GM18909 (cell line): ENCODE measurements at regions not wholly inside any gene's neighbourhood (a gene's known extent, or its start where the extent isn't known, plus 50 kb on each side); places are given as distances from the start of the nearest gene placed in this dataset.
"Not testable (repeated sequence)": the region's sequence is repeated elsewhere in the genome, so short reads cannot be mapped to it uniquely, and the experiment has no call there.

Experiments
- ATAC-seq: cut with Tn5 transposase; IDR thresholded peaks from one replicate; pipeline ENCODE4 v1.9.1; 2021; ENCODE audit warnings: mild to moderate bottlenecking; ENCODE audit not compliant: unreplicated experiment, poor library complexity

GRCh38 chr4:12963291-12963690 lies 520.8 kb downstream of the RAB28 start:
- no peak for ATAC-seq

- no peak for ATAC-seq
Observed at GRCh38 chr4:12961713-12962112, 522.4 kb downstream of the RAB28 start.

GRCh38 chr4:12958436-12958835 lies 525.7 kb downstream of the RAB28 start:
- no peak for ATAC-seq

GRCh38 chr4:12957108-12957507 lies 527.0 kb downstream of the RAB28 start:
- no peak for ATAC-seq

- no peak for ATAC-seq
Observed at GRCh38 chr4:12956026-12956425, 528.1 kb downstream of the RAB28 start.

- no peak for ATAC-seq
Observed at GRCh38 chr4:12949719-12950490, 534.2 kb downstream of the RAB28 start.

GRCh38 chr4:12943069-12943468 lies 541.1 kb downstream of the RAB28 start:
- ATAC-seq, result no peak

GRCh38 chr4:12933760-12934221 lies 550.3 kb downstream of the RAB28 start:
- no peak for ATAC-seq

- no peak for ATAC-seq
Observed at GRCh38 chr4:12932203-12932788, 551.8 kb downstream of the RAB28 start.

GRCh38 chr4:12929784-12930183 lies 554.4 kb downstream of the RAB28 start:
- no peak for ATAC-seq

- no peak for ATAC-seq
Observed at GRCh38 chr4:12928751-12929150, 555.4 kb downstream of the RAB28 start.

- ATAC-seq, result peak; percentile 80
Observed at GRCh38 chr4:12926189-12927066, 557.7 kb downstream of the RAB28 start.

GRCh38 chr4:12924728-12925320 lies 559.3 kb downstream of the RAB28 start:
- ATAC-seq, result no peak

GRCh38 chr4:12924253-12924652 lies 559.9 kb downstream of the RAB28 start:
- ATAC-seq, result no peak

GRCh38 chr4:12912896-12913418 lies 571.2 kb downstream of the RAB28 start:
- ATAC-seq, result no peak

- no peak for ATAC-seq
Observed at GRCh38 chr4:12911750-12912358, 572.3 kb downstream of the RAB28 start.

- ATAC-seq, result not testable (repeated sequence)
Observed at GRCh38 chr4:12903640-12904039, 580.5 kb downstream of the RAB28 start.

GRCh38 chr4:12902735-12903134 lies 581.4 kb downstream of the RAB28 start:
- no peak for ATAC-seq

GRCh38 chr4:12897954-12898353 lies 586.2 kb downstream of the RAB28 start:
- ATAC-seq, result no peak

- ATAC-seq, result no peak
Observed at GRCh38 chr4:12894062-12894461, 590.1 kb downstream of the RAB28 start.
